ENCODE measurements at regions not wholly inside any gene's neighbourhood (a gene's known extent, or its start where the extent isn't known, plus 50 kb on each side); places are given as distances from the start of the nearest gene placed in this dataset.
"Not testable (repeated sequence)": the region's sequence is repeated elsewhere in the genome, so short reads cannot be mapped to it uniquely, and the experiment has no call there.

DNA sequence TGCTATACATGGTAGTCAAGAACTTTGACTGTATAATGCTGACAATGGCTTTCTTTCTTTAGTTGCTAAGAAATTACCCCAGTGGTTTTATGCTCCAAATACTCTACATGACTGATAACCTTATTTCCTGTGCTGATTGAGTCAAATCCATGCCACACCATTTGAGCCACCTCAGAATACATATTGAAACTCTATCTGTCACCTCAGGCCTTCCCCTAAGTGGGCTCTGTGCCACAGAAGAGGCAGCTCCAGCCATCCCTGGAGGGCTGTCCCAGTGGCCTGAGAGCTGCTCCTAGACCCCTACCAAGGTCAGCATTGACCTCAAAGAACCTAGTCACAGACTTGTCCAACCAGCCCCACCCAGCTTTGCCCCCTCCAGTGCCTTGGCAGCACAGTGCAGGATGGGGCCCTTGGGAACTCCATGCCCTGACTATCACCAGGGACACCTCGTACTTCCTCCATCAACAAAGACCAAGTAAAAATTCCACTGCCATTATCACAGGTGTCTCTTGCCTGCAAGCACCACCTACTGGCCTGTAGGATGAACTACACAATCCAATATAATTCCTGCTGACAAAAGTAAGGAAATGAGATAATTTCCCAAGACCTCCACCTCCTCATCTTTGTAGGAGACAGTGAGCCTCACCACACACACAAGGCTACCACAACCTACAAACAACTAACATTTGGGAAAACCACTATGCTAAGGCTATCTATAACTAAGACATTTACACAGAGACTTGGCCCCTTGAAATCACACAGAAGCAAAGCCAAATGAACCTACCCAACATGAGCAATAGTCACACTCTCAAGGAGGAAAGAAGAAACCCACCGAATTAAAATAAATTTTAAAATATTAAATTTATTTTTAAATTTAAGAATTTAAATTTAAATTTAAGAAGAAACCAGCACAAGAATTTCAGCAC is 239.9 kb downstream of the NKX6-1 start:
- DNase-seq (ENCODE audit: low spot score), result no peak
- TF ChIP-seq, protein P1, sequence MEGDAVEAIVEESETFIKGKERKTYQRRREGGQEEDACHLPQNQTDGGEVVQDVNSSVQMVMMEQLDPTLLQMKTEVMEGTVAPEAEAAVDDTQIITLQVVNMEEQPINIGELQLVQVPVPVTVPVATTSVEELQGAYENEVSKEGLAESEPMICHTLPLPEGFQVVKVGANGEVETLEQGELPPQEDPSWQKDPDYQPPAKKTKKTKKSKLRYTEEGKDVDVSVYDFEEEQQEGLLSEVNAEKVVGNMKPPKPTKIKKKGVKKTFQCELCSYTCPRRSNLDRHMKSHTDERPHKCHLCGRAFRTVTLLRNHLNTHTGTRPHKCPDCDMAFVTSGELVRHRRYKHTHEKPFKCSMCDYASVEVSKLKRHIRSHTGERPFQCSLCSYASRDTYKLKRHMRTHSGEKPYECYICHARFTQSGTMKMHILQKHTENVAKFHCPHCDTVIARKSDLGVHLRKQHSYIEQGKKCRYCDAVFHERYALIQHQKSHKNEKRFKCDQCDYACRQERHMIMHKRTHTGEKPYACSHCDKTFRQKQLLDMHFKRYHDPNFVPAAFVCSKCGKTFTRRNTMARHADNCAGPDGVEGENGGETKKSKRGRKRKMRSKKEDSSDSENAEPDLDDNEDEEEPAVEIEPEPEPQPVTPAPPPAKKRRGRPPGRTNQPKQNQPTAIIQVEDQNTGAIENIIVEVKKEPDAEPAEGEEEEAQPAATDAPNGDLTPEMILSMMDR (IDR thresholded peaks at IDR 0.05; ENCODE audit: extremely low read depth, missing control alignments), result peak; percentile 30

DNA sequence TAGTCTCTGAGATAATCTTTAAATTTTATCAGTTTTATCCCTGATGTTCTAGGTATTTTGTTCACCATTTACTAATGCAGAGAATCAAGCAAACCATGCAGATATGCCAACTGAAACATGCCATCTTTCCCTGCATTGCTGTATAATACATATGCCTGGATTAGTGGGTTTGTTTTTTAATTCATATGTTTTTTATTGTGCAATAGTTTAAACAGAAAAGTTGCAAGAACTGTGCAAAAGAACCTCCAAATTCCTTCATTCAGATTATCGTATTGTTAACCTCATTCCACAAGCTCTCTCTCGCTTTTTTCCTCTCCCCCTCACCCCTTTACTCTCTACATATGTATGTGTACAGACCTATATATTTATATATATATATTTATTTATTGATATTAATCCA is 244.6 kb downstream of the NKX6-1 start:
- no peak for DNase-seq (ENCODE audit: low spot score)
- TF ChIP-seq, protein P1 (IDR thresholded peaks at IDR 0.05; ENCODE audit: extremely low read depth, missing control alignments), result no peak

DNA sequence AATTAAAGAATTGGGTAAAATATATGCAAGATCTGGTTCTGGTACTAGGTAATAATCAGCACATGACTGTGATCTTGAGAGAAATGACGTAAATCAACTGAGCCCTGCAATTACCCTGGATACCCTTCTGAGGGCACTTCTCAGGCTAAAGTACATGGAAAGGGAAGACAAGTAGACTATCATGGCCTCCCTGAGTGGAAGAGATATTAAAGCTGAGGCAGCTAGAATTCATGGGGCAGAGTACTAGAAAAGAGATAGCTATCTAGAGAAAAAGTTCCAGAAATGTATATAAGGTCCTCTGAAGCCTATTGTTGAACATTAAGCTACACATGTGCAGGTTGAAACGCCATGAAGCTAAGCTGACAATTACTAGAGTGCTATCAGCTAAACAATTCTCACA is 249.6 kb downstream of the NKX6-1 start:
- no peak for DNase-seq (ENCODE audit: low spot score)
- TF ChIP-seq, protein P1 (IDR thresholded peaks at IDR 0.05; ENCODE audit: extremely low read depth, missing control alignments), result no peak

DNA sequence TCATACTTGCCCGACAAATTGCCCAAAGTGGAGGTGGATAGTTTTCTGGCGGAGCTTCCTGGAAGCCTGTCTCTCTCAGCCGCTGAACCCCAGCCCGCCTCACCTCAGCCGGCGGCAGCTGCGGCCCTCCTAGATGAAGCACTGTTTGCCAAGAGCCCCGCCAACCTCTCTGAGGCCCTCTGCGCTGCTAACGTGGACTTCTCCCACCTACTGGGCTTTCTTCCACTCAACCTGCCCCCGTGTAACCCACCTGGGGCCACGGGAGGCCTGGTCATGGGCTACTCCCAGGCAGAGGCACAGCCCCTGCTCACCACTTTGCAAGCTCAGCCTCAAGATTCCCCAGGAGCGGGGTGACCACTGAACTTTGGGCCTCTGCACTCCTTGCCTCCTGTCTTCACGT is 254.1 kb downstream of the NKX6-1 start:
- DNase-seq (ENCODE audit: low spot score), result not testable (repeated sequence)

DNA sequence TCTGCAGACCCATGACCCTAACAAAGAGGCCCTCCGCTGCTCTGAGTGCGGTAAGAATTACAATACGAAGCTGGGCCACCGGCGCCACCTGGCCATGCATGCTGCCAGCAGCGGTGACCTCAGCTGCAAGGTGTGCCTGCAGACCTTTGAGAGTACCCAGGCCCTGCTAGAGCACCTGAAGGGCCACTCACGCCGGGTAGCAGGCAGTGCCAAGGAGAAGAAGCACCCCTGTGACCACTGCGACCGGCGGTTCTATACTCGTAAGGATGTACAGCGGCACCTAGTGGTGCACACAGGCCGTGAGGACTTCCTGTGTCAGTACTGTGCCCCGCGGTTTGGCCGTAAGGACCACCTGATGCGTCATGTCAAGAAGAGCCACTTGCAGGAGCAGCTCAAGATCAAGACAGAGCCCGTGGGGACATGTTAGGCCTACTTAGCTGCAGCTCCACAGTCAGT is 254.7 kb downstream of the NKX6-1 start:
- not testable (repeated sequence) for DNase-seq (ENCODE audit: low spot score)

DNA sequence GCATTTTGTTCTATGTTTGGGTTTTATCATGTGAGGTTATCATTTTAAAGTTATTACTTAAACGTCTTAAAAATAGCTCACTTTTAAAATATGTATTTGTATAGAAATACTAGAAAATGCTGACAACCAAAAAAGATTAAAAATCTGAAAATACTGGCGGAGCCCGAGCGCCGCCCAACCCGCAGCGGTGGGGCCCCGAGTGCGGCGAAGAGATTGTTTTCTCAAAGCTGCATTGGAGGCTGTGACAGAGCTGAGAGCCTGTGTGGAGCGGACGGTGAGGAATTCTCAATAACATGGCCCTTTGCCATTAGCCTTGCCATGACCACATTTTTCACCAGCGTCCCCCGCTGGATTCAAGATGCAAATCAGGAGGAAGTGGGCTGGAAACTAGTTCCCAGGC is 255.4 kb downstream of the NKX6-1 start:
- TF ChIP-seq, protein P1 (IDR thresholded peaks at IDR 0.05; ENCODE audit: extremely low read depth, missing control alignments), result no peak
- no peak for DNase-seq (ENCODE audit: low spot score)

DNA sequence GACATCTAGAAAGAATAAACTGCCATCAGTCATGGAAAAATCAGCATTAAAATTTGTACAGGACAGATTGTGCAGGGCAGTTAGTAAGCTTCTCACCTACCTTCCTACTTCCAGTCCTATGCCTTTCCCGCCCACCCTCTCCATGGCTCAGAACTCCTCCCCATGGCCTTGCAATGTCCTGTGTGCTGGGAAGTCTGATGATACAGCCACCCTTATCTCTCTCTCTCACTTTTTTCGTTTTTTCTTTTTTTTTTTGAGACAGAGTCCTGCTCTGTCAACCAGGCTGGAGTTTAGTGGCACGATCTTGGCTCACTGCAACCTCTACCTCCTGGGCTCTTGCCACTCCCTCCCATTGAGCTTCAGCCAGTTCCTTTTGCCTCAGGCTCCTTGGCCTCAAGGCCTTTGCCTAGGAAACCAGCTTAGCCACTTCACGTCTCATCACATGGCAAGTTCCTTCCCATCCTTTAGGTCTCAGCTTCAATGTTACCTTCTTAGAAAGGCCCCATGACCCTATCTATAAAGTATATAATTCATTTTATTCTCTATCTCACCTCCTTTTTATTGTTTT is 259.7 kb downstream of the NKX6-1 start:
- no peak for DNase-seq (ENCODE audit: low spot score)
- TF ChIP-seq, protein P1 (IDR thresholded peaks at IDR 0.05; ENCODE audit: extremely low read depth, missing control alignments), result no peak

DNA sequence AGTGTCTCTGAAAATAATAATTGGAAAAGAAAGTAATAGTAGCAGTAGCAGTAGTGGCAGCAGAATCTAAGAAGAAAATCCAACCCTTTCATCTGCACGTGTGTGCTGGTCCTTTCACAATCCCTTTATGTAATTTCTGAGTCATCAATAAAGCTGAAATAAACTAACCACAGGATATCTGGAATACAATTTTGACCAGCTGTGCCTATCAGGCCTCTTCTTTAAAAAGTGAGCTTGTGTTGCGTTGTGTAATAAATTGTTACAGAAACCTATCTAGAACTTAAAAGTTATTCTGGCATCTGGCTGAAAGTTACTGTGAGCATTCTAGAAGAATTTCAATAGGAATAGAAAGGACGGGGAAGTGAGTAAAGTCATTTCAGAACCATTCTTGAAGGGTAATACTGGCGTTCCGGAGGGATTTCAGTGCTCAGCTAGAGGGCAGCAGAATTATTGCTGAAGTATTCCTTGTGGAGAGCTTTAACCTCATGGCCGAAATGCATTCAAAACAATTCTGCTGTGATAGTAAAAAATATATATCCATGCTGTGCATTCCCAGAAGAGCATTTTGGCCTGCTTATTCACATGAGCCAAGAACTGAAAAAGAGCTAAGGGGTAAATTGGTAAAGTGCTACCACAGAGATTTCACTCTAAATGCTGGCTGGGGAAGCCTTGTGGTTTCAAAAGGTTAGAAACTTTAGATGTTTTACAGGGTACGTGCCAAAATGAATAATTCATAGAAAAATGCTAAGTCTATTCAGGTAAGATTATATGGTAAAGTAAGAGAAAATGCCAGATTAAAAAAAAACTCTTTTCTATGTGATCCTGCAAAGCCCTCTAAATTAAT is 260.6 kb downstream of the NKX6-1 start:
- TF ChIP-seq, protein P1 (IDR thresholded peaks at IDR 0.05; ENCODE audit: extremely low read depth, missing control alignments), result no peak
- DNase-seq (ENCODE audit: low spot score), result no peak
